LoVo (cell line): ENCODE measurements at regions not wholly inside any gene's neighbourhood (a gene's known extent, or its start where the extent isn't known, plus 50 kb on each side); places are given as distances from the start of the nearest gene placed in this dataset.
A peak's percentile ranks its signal among the peaks of the same experiment; 100 is the strongest.
"Not testable (repeated sequence)": the region's sequence is repeated elsewhere in the genome, so short reads cannot be mapped to it uniquely, and the experiment has no call there.

Experiments used
- DNase-seq: peaks from one replicate; pipeline ENCODE4 v3.0.0-alpha.2; 2016; ENCODE audit warnings: low spot score

DNA sequence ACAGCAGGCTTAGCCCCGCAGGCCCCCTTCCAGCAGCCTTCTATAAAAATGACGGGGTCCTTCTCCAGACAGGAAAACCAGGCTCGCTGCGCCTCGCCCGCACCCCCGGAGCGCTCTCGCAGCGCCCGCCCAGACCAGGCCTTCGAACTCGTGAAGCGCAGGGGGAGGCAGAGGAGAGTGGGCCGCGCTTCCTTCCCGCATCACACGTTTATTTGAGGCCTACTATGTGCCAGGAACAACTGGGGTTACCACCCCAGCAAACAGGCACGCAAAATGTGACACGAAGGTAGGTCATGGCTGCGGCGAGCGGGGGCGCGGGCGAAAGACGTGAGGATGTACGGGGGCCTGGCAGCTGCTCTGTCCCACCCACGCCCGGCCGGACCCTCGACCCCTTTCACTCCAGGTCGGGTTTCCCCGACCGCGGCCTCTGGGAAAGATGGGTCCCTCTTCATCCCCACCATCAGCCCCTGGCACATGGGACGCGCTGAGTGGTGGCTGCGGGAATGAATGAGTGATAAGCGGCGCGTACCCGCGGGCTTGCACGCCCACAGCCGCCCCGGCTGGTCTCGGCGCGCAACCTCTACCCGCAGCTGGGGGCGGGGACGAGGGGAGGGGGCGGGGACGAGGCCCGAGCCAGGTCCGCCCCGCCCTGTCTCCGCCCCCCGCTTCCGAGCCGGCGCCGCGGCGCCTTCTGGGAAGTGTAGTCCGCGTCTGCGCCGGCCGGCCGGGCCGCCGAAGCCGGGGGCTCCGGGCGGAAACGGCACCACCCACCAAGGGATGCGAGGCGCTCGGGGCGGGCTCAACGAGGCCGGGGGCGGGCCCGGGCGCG is 59.1 kb downstream of the ZNF467 start:
- no peak for DNase-seq

DNA sequence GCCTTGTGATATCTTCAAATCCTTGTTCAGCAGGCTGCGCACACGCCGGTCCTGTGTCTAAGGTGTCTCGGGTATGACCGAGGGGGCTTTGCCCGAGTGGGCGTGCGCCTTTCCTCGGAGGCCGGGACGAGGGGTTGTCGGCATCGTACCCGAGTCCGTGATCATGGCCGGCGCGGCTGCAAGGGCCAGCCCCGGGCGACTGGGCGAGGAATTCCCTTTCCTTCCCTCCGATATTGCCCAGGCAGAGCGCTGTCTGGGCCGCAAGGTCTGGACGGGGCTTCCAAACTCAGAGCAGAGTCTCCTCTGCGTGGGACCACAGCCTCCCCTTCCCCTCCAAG is 59.7 kb downstream of the ZNF467 start:
- no peak for DNase-seq

DNA sequence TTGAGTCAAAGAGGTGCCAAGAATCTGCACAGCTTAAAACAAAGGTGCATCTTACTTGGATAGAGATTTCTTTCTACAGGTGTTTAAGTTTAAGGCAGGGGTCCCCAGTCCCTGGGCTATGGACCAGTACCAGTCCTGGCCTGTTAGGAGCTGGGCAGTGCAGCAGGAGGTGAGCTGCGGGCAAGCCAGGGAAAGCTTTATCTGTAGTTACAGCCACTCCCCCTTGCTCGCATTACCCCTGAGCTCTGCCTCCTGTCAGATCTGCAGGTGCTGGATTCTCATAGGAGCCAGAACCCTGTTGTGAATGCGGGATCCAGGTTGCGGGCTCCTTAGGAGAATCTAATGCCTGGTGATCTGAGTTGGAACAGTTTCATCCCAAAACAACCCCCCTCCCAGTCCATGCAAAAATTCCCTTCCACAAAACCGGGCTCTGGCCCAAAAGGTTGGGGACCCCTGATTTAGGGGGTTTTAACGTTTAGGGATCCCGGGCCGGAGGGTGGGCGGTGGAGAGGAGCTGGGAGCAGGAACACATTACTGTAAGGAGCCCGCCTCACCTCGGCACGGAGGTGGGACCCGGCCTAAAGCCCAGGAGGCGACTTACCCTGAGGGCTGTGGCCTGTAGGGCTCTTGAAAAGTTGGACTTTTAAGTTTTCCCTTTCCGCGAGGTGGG is 60.2 kb downstream of the ZNF467 start:
- DNase-seq = no peak

DNA sequence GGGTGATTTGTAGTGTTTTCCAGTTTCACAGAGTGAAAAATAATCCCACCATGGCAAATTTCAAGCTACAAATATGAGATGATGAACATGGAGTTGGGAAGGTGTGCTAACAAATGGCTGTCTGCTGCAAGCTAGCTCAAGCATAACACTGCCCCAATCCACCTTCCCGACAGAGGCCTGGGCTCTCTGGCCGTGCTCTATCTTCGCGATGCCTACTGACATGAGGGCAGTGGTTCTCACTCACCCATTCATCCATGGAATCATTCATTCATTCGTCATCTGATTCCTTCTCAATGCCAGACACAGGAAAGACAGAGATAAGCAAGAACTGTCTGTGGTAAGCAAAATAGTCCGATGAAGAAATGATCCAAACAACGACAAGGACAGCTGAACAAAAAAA is 65.4 kb downstream of the ZNF467 start:
- DNase-seq = no peak

DNA sequence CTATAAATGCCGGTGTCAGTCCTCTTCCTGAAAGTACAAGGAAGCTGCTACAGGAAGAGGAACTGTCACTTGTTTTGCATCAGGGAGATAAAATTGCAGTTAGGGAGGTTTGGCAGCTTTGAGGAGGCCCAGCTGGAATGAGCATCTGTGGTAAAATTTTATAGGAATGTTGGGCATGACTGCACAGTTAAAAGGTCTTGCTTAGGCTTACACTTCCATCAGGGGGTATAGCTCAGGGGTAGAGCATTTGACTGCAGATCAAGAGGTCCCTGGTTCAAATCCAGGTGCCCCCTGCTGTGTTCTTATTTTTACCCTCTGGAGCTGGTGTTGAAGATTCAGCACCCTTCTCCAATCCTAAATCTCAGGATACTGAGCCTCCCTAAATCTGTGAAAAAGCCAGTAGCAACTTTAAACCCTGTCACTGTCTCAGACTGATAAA is 65.9 kb downstream of the ZNF467 start:
- DNase-seq = no peak

DNA sequence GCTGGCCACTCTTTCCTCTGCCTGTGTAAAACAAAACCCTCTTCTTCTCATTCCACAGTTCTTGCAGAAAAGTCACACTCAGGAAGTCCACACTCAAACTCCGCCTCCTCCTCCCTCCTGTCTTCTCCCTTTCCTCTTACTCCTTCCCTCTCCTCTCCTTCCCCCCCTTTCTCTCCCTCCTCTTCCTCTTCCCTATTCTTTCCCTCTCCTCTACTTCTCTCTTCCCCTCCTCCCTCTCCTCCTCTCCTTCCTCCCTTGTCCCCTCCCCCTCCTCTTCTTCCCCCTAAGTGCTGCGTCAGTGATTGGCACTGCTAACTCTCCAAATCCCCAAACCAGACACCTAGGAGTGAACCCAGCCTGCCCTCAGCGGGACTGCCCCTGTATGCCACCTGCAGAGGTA is 67.0 kb downstream of the ZNF467 start:
- DNase-seq = no peak

DNA sequence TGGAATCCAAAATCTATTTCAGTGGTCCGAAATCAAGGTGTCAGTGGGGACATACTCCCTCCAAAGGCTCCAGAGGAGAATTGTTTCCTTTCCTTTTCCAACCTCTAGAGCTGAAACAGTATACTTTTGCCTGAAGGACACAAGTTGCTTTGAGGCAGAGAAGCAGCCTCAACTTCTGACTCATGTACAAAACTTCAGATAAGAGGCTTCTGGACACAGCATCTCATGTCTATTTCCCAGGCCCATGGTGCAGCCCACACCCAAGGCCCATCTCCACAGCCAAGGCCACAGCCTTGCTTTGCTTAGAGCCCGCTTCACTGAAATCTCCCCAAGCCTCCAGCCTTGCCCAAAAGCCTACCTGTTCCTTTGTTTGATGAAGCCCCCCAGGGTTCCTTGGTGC is 68.9 kb downstream of the ZNF467 start:
- no peak for DNase-seq

DNA sequence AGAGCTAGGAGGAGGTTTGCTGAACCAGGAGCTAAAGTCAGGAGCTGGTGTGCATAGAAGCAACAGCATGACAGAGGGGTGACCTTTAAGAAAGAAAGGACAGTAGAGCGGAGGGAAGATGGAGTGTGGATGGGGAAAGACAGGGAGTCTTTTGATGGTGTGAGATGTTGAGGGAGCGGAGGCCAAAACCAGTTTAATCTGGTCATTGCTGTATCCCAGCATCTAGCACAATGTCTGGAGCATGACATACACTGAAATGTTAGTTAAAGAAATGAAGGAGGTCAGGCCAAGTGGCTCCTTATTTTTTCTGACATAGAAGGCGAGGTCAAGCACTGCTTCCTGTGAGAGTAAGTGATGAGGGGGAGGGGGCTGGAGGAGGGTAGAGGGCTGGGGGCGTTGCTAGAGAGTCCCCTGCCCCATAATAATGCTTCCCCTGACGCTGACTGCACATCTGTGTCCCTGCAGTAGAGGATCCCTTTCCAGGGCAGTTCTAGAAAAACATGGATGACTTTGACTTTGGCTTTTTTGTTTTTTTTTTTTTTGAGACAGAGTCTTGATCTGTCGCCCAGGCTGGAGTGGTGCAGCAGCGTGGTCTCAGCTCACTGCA is 70.2 kb downstream of the ZNF467 start:
- DNase-seq = no peak

DNA sequence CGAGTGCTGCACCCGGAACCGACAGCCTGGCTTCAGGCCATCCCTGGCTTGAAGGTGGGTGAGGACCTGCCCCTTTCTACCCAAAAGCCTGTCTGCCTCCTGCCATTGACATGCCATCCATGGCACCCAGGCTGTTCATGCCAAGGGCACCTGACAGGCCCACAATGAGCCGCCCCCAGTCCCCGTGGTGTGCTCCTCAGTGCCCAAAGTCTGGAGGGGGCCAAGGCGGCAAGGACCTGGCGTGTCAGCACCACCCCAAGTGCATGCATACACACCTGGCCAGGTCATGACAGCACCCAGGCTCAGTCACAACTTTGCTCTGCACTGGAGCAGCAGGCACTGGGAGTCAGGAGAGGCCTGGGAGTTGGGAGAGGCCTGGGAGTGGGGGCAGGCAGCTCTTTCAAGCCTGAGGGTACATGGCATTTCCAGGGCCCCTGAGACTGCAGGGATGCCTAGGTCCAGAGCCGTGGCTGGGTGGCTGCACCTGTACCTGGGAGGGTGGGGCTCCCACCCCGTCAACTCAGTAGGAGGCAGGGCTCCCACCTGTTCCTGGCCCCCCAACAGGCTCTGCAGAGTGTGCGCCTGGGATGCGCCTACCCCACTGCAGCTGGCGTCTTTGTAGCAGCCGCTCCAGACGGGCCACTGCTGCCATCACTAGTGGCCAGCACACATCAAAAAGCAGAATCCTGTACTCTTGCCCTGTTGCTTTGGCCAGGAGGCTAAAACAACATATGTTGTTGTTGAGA is 71.7 kb downstream of the ZNF467 start:
- no peak for DNase-seq

DNA sequence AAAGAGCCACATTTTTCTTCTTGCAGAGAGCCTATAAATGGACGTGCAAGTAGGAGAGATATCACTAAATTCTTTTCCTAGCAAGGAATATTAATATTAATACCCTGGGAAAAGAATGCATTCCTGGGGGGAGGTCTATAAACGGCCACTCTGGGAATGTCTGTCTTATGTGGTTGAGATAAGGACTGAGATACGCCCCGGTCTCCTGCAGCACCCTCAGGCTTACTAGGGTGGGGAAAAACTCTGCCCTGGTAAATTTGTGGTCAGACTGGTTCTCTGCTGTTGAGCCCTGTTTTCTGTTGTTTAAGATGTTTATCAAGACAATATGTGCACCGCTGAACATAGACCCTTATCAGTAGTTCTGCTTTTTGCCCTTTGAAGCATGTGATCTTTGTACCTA is 75.6 kb downstream of the ZNF467 start:
- not testable (repeated sequence) for DNase-seq

DNA sequence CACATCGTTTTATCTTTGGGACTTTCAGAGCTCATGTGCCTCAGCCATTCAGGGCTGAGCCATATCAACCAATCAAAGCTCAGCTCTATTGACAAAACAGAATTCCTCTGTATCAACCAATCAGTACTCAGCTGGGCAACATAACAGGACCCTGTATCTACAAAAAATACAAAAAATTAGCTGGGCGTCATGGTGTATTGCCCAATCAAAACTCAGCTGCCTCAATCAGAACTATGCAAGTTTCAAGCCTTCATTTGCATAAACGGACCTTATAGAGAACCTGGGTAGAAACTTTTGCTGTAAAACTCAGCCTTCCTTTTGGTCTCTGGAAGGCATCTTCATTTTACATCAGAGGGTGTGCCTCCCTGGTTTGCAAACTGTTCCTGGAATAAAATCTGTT is 77.1 kb downstream of the ZNF467 start:
- no peak for DNase-seq

DNA sequence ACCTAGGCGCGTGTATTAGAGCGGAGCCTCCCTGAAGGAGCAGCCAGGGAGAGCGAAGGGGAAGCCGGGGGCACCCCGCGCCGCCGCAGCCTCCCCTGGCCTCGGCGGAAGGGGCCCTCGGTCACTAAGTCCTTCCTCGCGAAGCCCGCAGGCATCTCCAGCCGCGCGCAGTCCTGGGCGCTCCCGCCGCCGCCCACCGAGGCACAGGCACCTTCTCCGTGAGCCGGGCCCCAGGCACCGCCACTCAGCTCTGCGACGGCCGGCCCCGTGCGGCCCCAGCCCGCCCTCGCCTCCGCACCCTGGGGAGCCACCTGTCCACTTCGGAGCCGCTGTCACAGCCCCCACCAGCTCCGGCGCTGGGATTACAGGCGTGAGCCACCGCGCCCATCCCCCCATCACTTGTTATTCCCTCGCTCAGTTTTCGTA is 80.8 kb downstream of the ZNF467 start:
- no peak for DNase-seq

DNA sequence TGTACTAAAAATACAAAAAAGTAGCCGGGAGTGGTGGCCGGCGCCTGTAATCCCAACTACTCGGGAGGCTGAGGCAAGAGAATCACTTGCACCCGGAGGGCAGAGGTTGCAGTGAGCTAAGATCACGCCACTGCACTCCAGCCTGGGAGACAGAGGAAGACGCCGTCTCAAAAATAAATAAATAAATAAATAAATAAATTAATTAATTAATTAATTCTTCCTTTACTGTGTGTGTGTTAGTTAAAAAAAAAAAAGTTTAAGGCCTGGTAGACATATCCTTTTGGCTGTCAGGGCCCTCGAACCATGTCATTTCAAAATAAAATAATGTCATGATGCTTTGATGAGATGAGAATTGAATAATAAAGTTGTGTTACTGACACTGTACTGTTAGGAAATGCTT is 81.3 kb downstream of the ZNF467 start:
- no peak for DNase-seq

DNA sequence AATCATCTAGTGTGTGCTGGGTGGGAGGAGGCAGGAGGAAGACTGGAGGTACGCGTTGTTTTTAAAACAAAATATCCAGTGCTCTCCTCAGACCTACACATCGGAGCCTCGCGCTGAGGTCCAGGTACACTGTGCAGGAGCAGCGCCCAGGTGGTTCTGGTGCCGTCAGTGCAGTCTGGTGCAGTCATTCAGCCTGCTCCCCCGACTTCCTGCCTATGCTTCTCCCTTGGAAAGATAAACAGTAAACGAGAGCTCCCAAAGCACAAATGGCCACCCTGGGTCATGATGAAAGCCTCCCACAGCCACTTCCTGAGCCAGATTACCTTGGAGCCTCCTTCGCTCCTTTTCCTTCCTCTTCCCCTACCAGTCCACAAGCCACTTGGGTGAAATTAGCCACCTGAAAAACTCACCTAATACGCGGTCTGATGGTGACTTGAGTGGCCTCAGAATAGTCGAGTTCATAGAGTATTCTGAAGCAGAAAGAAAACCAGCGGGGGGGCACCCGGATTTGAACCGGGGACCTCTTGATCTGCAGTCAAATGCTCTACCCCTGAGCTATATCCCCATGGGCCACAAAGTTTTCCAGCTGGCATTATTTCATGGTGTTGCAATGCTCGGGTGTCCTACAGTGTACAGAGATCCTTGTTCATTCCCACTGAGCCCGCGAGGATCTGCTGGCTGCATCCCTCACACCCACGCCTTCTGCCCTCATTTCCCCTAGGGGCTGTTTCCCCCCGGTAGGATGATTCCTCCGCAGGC is 82.5 kb downstream of the ZNF467 start:
- DNase-seq = peak; percentile 56

DNA sequence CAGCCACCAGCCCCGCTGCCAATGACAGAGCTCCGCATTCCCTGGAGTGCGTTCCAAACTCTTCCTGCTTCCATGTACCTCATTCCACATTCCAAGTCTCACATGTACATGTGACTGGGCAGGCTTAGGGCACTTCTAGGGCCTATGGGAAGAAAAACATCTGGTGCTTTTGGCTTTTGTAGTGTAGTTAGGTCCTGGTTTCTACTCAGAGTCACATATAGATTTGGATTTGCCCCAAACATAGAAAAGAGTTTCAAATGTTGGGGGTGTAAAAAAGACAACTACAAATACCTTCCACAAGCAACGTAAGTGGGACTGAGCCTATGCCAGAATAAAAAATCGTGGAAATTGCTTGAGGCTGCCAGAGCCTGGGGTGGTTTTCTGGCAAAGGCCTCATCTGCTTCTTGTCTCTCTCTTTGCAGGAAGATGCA is 84.1 kb downstream of the ZNF467 start:
- no peak for DNase-seq

DNA sequence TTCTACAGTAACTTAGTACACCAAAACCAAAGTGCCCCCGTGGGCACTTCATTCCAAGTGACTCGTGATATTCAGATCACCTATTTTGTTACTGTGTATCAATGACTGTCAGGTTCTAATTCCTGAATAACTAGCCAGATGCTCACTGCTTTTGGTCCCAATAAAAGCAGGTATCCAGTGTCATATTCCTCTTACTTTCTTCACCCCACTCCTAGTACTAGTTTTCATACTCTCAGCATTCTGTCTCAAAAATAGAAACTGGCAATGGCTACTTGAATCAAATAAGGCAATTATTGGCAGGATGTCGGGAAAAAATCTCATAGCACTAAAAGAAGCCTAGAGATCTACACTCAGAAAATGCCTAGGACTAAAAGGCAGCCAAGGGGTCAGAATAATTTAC is 84.6 kb downstream of the ZNF467 start:
- DNase-seq = no peak

DNA sequence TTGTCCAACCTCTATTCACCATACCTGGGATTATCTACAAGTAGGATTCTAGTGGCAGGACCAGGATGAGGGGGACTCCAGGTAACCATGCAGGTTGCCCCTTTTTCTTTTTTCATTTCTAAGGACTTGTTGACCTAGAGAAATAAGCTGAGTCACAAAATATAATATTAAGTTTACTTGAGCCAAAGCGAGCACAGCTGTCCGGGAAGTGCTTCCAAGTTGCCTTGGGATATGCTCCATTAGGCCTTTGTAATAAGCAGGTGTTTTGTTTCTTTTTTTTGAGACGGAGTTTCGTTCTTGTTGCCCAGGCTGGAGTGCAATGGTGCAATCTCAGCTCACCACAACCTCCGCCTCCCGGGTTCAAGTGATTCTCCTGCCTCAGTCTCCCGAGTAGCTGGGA is 85.6 kb downstream of the ZNF467 start:
- not testable (repeated sequence) for DNase-seq

DNA sequence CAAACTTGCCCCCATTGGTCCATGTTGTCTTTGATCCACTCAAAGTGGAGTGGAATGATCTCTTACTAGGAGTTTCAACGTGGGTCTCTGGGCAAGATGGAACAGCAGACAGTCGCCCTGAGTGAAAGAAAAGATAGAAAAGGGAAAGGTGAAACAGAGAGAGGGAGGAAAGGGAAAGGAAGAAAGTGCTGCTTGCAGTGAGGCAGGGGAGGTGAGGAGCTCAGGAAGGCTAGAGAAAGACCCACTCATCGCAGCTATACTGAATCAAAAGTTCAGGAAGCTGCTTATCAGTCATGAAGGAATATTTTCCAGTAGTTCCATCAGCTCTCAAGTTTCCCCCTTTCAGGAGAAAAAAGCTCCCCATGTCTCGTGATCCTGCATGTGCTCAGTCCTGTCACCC is 86.9 kb downstream of the ZNF467 start:
- no peak for DNase-seq

DNA sequence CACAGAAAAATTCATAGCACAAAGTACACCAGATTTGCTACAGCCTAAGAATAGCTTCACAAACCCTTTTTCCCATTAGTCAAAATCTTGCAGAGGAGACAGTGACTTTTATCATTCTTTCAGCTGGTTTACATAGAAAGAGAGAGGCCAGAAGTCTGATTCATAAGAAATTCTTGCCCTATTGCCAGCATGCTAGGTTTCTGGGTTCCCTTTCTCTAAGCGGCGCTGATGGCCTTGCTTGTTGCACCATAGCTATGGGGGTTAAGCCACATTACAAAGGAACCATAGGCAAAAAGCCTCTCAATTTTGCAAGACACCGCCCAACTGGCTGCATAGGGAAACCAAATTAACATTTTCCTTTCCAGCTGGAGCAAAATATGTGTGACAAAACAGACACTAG is 87.4 kb downstream of the ZNF467 start:
- no peak for DNase-seq

DNA sequence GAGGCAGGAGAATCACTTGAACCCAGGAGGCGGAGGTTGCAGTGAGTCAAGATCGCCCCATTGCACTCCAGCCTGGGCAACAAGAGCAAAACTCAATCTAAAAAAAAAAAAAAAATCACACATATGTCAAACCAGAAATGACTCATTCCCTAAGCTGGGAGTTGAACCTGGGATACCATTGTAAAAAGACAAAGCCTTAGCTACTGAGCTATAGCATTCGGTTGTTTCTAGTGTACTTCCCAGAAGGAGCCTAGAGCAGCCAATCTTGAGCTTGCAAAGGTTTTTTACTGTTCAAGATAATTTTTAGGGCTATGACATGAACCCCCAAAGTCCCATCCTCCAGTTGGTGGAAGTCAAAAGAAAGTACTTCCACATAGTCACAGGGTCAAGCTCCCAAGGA is 87.9 kb downstream of the ZNF467 start:
- no peak for DNase-seq

DNA sequence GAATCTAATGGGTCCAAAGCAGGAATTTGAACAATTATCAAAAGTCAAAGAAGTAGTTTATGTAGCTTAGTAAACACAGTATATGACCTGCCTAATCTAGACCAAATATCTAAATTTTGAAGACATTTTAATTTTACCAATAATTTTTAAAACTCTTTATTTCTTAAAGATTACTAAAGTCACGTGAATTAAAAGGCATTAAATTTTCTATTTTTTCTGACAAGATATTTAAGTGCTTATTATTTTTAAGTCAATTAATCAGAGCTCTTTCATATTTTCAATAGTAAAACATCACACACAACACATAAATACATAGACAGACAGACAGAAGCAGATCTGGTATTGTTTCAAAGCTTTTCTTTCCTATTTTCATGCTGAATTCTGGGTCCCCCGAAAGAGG is 89.5 kb downstream of the ZNF467 start:
- DNase-seq = no peak

DNA sequence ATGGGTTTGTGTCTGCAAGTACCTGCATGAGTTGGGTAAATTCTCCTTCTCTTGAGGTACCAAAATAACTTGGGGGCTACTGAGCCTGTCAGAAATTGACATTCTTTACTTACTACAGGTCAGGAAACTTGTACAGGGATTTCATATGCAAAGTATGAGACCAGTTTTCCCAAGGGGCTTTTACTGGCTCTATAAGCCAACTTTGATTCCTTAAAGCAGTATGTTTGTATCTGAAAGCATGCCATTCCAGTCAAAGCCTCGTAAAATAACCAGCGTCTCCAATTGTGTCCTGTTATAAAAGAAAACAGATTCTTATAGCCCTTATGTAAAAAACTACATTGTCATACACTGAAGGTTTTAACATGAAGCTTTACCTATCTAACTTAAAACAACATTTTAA is 90.2 kb downstream of the ZNF467 start:
- DNase-seq = no peak
